Prostate gland (tissue), 2 donors: ENCODE measurements at regions not wholly inside any gene's neighbourhood (a gene's known extent, or its start where the extent isn't known, plus 50 kb on each side); places are given as distances from the start of the nearest gene placed in this dataset.

ENCODE experiments used
- DNase-seq: peaks from one replicate; pipeline ENCODE4 v3.0.0-alpha.2; 2019; ENCODE audit warnings: low spot score
- H3K27ac ChIP-seq, 2 donors: fragments of 200-600 bp; sonication (generic); 2 replicates each; pipeline ENCODE4 v1.5.1; 2017 to 2019
- H3K27me3 ChIP-seq: fragments of 200-600 bp; sonication (generic); replicated peaks from 2 replicates; pipeline ENCODE4 v1.5.1; 2019; ENCODE audit not compliant: insufficient read depth
- H3K36me3 ChIP-seq, 2 donors: fragments of 200-600 bp; sonication (generic); 1 replicate in 1 of 2; 2 replicates in 1 of 2; pipeline versions ENCODE4 v1.5.1 to v1.8.1; 2017 to 2019
- H3K4me1 ChIP-seq: fragments of 200-600 bp; sonication (generic); replicated peaks from 2 replicates; pipeline ENCODE4 v1.5.1; 2019
- H3K4me3 ChIP-seq, 2 donors: fragments of 200-600 bp; sonication (generic); 2 replicates each; pipeline ENCODE4 v1.5.1; 2017 to 2019
- H3K9me3 ChIP-seq: fragments of 200-600 bp; sonication (generic); 2 replicates; pipeline ENCODE4 v1.5.1; 2017
- POLR2A ChIP-seq: fragments of 450-650 bp; IDR thresholded peaks from one replicate; pipeline ENCODE4 v1.6.1; 2016; ENCODE audit warnings: antibody characterized with exemption, mild to moderate bottlenecking
- POLR2AphosphoS5 ChIP-seq: sonication (generic); formaldehyde crosslinking; IDR thresholded peaks from one replicate; pipeline ENCODE4 v1.6.1; 2017; ENCODE audit warnings: antibody characterized with exemption
- WGBS: methylation state at CpG from one replicate; pipeline ENCODE4 v1.1.5; 2018; 5-methylcytosine and 5-hydroxymethylcytosine counted together
- intact Hi-C: fragments of 100-400 bp; cut with DNase I; formaldehyde crosslinking; loops from one replicate; pipeline ENCODE4 v1.14.2; 2022
- TF ChIP-seq, protein P1 (sequence below), 4 experiments: fragments of 200-600 bp in 2 of 4; fragments of 450-650 bp in 2 of 4; sonication (generic) in 2 of 4; IDR thresholded peaks; 1 replicate in 3 of 4; 2 replicates in 1 of 4; pipeline ENCODE4 v1.5.1; 2016 to 2019; ENCODE audit warnings: antibody characterized with exemption in 4 of 4, mild to moderate bottlenecking in 2 of 4, moderate library complexity in 2 of 4

DNA sequence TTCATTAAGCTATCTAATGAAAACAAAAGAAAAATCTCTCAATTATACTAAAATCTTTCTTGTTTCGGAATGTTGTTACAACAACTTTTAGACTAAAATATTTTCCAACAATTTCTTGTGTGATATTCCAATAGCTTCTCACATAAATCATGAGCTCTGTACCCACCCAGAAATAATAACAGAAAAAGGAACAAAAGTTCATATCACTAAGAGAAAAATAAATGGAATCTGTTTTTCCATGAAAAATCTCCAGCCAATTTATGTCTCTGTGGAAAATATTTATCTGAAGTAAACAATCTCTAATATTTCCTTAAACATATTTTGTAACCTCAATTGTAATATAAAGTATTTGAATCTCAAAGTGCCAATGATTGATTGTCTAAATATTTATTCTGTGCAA, 628.6 kb upstream of the ANKRD30A start:
- Histone ChIP-seq H3K4me1 (no peaks in the 10 kb centered on the region), H3K36me3 (no peaks in the 10 kb centered on the region), H3K9me3 (no peaks in the 10 kb centered on the region), H3K27me3 (no peaks in the 10 kb centered on the region), H3K4me3 (no peak overlapping the region), H3K27ac (no peak overlapping the region)
- no peak for DNase-seq
- 88% methylated on average over 1 of the region's 1 CpG for WGBS
- intact Hi-C loops, result no loop called here
- no peak for TF ChIP-seq POLR2A
- TF ChIP-seq POLR2AphosphoS5, result no peak
- TF ChIP-seq, protein P1, sequence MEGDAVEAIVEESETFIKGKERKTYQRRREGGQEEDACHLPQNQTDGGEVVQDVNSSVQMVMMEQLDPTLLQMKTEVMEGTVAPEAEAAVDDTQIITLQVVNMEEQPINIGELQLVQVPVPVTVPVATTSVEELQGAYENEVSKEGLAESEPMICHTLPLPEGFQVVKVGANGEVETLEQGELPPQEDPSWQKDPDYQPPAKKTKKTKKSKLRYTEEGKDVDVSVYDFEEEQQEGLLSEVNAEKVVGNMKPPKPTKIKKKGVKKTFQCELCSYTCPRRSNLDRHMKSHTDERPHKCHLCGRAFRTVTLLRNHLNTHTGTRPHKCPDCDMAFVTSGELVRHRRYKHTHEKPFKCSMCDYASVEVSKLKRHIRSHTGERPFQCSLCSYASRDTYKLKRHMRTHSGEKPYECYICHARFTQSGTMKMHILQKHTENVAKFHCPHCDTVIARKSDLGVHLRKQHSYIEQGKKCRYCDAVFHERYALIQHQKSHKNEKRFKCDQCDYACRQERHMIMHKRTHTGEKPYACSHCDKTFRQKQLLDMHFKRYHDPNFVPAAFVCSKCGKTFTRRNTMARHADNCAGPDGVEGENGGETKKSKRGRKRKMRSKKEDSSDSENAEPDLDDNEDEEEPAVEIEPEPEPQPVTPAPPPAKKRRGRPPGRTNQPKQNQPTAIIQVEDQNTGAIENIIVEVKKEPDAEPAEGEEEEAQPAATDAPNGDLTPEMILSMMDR (IDR thresholded peaks at IDR 0.05), result no peak

DNA sequence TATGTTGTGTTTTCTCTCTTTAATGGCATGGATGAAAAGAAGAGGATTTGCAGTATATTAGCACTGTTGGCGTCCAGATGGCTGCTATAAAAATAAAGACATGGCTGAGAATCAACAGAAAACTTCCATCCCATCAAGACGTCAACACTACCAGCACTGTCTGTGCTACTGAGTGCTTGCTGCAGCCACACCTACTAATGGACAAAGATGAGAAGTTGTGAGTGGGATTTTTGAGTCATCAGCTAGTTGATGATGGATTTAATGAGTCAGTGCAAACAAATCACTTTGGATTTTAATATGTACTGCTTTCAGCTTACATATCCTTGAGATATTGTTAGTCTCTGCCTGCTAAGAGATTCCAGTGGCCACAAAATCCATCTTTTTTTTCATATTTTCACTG, 631.0 kb upstream of the ANKRD30A start:
- WGBS, result 21% methylated on average over 2 of the region's 2 CpGs
- Histone ChIP-seq H3K9me3 (no peaks in the 10 kb centered on the region), H3K36me3 (no peaks in the 10 kb centered on the region), H3K4me3 (no peak overlapping the region), H3K27ac (no peak overlapping the region), H3K27me3 (no peaks in the 10 kb centered on the region), H3K4me1 (no peaks in the 10 kb centered on the region)
- DNase-seq, result no peak
- intact Hi-C loops, result no loop called here
- TF ChIP-seq, protein P1 (IDR thresholded peaks at IDR 0.05), result no peak
- TF ChIP-seq POLR2A, result no peak
- no peak for TF ChIP-seq POLR2AphosphoS5

DNA sequence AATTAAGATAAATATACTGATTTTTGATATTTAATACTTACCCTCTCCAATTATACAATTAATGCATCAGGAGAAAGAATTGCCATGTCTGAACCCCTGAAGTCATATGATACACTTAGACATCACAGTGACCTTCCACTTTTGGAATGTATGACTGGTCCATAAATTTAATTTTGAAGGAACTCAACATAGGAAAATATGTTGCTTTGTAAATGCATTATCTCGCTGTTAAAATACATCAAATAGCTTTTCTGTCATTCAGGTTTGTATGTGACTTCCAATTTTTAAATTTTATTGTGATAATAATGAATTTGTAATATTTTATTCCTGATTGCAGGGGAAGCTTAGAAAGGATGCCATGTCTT, 631.9 kb upstream of the ANKRD30A start:
- Histone ChIP-seq H3K4me1 (no peaks in the 10 kb centered on the region), H3K27me3 (no peaks in the 10 kb centered on the region), H3K9me3 (no peaks in the 10 kb centered on the region), H3K36me3 (no peaks in the 10 kb centered on the region), H3K4me3 (no peak overlapping the region), H3K27ac (no peak overlapping the region)
- no peak for DNase-seq
- TF ChIP-seq, protein P1 (IDR thresholded peaks at IDR 0.05), result no peak
- TF ChIP-seq POLR2A, result no peak
- TF ChIP-seq POLR2AphosphoS5, result no peak
- intact Hi-C loops, result no loop called here
- 86% methylated on average over 1 of the region's 1 CpG for WGBS

DNA sequence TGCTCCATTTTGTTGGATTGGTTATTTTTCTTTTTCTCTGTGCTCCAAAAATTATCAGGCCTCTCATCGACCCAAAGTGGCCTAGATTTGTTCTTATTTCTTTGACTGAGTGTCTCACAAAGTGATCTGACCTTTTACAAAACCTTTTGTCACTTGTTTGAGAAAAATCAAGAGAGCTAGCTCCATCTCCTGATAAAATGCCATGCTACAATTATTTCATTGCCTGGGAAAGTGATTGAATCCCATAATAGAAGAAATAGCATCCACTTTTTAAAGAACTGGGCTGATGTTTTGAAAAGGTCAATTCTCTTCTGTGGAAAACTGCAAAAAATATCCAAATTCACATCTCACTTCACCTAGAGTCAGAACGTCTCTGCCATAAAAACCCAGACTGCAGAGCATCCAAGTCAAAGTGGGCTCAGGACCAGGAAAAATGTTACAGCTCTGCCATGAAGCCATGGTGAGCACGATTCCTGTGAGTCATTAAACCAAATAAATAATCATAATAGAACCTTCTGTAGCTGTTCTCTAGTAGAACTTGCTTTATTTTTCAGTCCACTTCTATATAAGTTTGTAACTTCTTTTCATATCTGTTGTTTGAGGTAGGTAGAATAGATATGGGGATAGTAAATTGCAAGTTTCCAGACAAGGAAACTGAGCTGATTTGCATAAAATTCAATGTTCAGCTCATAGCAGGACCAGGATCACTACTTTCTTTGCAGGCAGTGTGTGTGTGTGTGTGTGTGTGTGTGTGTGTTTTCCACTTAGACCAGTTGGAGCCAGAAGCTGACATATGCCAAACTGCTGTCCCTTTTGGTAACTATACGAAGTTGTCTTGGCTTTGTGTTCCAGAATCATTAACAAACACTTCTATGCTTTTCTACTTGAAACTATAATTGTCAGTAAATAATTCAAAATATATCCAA, 632.5 kb upstream of the ANKRD30A start:
- TF ChIP-seq POLR2A, result no peak
- H3K27ac ChIP-seq, result no peak overlapping the region
- DNase-seq, result no peak
- no peaks in the 10 kb centered on the region for H3K4me1 ChIP-seq
- H3K36me3 ChIP-seq, result no peaks in the 10 kb centered on the region
- H3K4me3 ChIP-seq, result no peak overlapping the region
- WGBS, result 57% methylated on average over 4 of the region's 4 CpGs
- intact Hi-C loops, result no loop called here
- no peaks in the 10 kb centered on the region for H3K27me3 ChIP-seq
- no peaks in the 10 kb centered on the region for H3K9me3 ChIP-seq

DNA sequence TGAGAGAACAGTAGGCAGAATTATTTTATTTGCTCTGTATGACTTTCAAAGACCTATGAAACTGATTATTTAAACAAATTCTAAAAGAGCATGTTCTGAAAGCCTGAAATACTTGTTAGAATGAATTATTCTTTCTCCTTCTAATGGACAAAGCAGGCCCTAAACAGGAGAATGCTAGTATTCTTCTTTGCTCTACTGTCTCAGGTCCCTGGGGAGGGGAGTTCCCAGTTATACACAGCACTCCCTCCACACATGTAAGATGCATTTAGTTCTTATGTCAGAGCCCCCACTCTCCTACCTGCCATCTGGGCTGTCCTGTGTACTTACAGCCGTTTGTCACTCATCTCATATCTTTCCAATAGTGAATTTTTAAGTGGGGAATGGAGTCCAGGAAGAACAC, 633.5 kb upstream of the ANKRD30A start:
- no peak overlapping the region for H3K27ac ChIP-seq
- WGBS, result 81% methylated on average over 1 of the region's 1 CpG
- intact Hi-C loops, result no loop called here
- TF ChIP-seq POLR2AphosphoS5 (no peak), POLR2A (no peak)
- TF ChIP-seq, protein P1 (IDR thresholded peaks at IDR 0.05), result no peak
- no peaks in the 10 kb centered on the region for H3K9me3 ChIP-seq
- H3K27me3 ChIP-seq, result no peaks in the 10 kb centered on the region
- no peak overlapping the region for H3K4me3 ChIP-seq
- H3K4me1 ChIP-seq, result no peaks in the 10 kb centered on the region
- DNase-seq, result no peak
- H3K36me3 ChIP-seq, result no peaks in the 10 kb centered on the region
